VCaP (cell line): ENCODE measurements at regions not wholly inside any gene's neighbourhood (a gene's known extent, or its start where the extent isn't known, plus 50 kb on each side); places are given as distances from the start of the nearest gene placed in this dataset.

Experiments used
- H3K27ac ChIP-seq: fragments of 450-650 bp; 2 replicates; pipeline ENCODE4 v1.5.1; 2017
- TF ChIP-seq, protein P1 (sequence below): fragments of 450-650 bp; conservative IDR thresholded peaks from 2 replicates; pipeline ENCODE4 v1.5.1; 2017; ENCODE audit warnings: mild to moderate bottlenecking, moderate library complexity

DNA sequence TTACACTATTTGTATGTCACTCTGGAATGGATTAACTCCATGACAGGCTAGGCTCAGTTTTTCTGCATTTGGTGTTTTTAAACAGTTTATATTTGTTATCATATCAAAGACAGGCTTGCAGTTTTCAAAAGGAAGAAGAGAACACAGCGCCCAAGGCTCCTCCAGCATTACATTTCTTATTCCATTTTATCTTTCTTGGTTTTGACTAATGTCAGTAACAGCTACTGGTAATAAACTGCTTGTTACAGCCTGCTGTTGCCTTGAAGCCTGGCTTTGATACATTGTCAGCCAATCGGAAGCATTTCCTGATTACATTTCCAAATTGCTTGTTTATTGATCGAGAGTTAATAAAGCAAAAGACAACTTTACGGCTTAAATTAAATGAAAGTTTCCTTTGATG lies 166.0 kb upstream of the MDFIC start:
- H3K27ac ChIP-seq = no peak overlapping the region
- TF ChIP-seq, protein P1, sequence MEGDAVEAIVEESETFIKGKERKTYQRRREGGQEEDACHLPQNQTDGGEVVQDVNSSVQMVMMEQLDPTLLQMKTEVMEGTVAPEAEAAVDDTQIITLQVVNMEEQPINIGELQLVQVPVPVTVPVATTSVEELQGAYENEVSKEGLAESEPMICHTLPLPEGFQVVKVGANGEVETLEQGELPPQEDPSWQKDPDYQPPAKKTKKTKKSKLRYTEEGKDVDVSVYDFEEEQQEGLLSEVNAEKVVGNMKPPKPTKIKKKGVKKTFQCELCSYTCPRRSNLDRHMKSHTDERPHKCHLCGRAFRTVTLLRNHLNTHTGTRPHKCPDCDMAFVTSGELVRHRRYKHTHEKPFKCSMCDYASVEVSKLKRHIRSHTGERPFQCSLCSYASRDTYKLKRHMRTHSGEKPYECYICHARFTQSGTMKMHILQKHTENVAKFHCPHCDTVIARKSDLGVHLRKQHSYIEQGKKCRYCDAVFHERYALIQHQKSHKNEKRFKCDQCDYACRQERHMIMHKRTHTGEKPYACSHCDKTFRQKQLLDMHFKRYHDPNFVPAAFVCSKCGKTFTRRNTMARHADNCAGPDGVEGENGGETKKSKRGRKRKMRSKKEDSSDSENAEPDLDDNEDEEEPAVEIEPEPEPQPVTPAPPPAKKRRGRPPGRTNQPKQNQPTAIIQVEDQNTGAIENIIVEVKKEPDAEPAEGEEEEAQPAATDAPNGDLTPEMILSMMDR = no peak

DNA sequence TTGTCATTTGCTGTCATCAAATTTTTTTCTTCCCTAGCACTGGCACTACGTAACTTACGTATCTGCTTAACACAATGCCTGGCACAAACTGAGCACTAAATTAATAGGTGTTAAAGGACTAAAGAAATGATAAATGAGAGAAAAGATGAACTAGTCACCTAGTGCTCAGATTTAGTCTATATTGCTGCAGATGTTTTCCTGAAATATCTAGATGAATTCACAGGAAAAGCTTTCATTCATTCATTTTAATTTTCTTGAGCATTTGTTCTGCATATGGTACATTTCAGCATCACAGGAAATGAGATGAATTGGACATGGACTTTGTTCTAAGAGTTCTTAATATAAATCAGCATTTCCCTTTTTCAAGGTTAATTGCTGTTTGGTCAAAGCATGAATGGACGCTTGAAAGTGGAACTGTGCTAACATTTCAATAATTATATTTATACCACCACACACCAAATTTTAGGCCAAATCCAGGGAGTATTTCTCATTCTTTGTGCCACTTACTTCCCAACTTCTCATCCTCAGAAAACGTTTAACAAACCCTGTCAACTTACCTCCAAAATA lies 163.2 kb upstream of the MDFIC start:
- H3K27ac ChIP-seq = no peak overlapping the region
- TF ChIP-seq, protein P1 = no peak

DNA sequence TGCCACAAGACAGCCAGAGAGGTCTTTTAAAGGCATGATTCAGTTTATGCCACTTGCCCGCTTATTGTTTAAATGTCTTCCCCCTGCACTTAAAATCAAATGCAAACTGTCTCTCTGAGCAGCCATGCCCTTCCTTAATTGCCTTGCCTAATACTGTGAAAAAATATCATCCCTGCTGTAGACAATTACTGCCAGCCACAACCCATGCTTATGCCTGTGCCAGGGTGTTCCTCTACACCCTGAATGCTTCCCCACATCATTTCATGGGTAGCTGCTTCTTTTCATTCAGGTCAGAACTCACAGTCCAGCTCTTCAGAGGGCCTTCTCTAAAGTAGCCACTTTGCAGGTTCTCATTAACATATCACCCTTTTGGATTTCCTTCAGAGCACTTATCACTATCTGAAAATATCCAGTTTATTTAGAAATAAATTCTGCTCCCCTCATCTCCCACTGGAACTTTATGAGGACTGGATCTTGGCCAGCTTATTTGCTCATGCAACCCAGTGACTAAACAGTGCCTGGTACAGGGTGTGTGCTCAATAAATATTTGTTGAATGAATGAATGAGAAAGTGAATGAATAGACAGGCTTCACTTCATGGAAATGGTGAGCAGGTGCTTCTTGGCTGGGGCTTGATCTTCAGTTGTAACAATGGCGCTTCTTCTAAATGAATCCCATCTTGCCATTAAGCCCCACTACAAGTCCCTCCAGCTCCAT lies 162.4 kb upstream of the MDFIC start:
- H3K27ac ChIP-seq = no peak overlapping the region
- TF ChIP-seq, protein P1 = no peak

DNA sequence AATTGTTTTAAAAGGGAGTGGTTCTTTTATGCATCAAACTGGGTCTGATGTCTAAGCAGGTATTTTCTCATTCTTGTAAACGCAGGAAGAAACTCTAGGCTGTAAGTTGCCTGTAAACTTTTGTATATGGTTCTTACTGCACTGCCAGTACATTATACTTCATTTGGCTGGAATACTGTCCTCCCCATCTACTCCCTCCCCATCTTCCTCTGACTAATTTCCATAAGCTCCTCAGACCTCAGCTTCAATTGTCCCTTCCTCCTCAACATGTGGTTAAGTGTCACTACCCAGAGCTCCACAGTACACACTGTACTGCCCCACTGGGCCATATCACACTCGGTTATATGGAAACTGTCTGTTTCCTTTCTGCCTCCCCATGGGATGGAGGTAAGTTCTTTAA lies 161.4 kb upstream of the MDFIC start:
- H3K27ac ChIP-seq = no peak overlapping the region
- TF ChIP-seq, protein P1 = no peak

DNA sequence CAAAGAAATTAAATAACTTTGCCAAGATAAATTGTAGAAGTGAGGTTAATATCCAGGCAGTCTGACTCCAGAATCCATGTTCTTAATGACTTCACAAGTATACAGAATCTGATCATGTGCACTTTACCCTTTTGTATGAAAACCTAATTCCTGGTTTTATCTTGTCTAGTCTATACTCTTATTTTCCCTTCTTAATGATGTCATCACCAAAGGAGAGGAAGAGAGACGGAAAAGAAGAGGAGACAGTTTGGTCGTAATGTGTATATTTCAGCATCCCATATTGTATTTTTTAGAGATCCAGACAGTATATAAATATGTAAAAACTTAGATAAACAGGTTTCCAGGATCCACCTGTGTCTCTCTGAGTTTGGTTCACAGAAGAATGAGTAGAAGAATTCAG lies 159.9 kb upstream of the MDFIC start:
- TF ChIP-seq, protein P1 = no peak

DNA sequence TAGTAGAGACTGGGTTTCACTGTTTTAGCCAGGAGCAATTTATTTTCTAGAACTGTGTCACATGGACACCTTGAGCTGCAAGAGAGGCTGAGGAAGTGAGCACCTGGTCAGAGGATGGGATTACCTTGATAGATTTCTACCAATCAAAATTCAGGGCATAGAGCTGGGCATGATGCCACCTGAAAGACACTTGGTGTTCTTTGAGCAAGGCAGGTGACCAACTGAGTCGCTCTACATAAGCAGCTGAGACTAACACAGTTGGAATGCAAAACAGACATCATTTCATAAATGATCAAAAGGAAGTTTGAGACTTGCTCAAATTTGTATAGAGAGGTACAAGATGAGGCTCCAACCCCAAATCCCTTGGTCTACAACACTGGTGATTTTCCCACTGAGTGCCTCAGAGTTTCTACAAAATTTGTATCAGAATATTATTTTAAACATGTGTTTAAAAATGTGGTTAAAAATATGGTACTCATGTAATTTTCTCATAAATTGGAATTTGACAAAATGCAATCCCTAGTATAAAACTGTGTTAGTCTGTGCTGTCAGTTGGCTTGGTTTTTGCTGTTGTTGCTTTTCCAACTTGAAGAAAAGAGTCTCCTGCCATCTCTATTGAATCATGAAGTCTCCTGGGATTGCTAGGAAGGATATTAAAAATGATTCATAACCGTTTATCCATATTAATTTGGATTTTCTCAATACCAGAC lies 156.4 kb upstream of the MDFIC start:
- TF ChIP-seq, protein P1 = no peak
- H3K27ac ChIP-seq = no peak overlapping the region

More for the DNA sequence above, 159.9 kb upstream of the MDFIC start:
- no peak overlapping the region for H3K27ac ChIP-seq

DNA sequence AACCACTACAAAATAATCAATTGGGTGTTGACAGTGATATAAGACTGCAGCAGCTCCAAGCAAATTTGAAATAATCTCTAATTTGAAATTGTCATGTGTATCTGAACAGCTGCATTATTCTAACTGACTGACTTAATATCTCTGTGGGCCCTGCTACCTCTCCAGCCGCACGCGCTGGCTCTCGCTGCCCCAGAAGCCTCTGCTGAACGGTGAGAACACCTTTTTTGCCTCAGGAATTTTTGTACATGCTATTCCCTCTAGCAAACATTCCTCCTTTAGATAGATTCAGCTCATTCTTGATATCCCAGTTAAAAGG lies 155.9 kb upstream of the MDFIC start:
- no peak overlapping the region for H3K27ac ChIP-seq
- TF ChIP-seq, protein P1 = no peak
